ENCODE measurements at regions not wholly inside any gene's neighbourhood (a gene's known extent, or its start where the extent isn't known, plus 50 kb on each side); places are given as distances from the start of the nearest gene placed in this dataset.

GRCh38 chr10:64130152-64130551 lies 609.0 kb downstream of the REEP3 start:
- no peak for DNase-seq (ENCODE audit: low read depth)
- no peak for TF ChIP-seq CTCF (IDR thresholded peaks at IDR 0.05; ENCODE audit: insufficient read depth, low read length, poor library complexity, severe bottlenecking)
- Histone ChIP-seq H3K27me3 (ENCODE audit: control insufficient read depth, insufficient read depth, low read length) (no peaks in the 10 kb centered on the region), H3K4me3 (ENCODE audit: low read depth, low read length) (no peak overlapping the region), H3K36me3 (ENCODE audit: control insufficient read depth, insufficient read depth, low read length) (no peaks in the 10 kb centered on the region)

GRCh38 chr10:64134676-64135075 lies 613.5 kb downstream of the REEP3 start:
- Histone ChIP-seq H3K4me3 (ENCODE audit: low read depth, low read length) (no peak overlapping the region), H3K27me3 (ENCODE audit: control insufficient read depth, insufficient read depth, low read length) (no peaks in the 10 kb centered on the region), H3K36me3 (ENCODE audit: control insufficient read depth, insufficient read depth, low read length) (no peaks in the 10 kb centered on the region)
- TF ChIP-seq CTCF (IDR thresholded peaks at IDR 0.05; ENCODE audit: insufficient read depth, low read length, poor library complexity, severe bottlenecking) = no peak
- DNase-seq (ENCODE audit: low read depth) = no peak

DNA sequence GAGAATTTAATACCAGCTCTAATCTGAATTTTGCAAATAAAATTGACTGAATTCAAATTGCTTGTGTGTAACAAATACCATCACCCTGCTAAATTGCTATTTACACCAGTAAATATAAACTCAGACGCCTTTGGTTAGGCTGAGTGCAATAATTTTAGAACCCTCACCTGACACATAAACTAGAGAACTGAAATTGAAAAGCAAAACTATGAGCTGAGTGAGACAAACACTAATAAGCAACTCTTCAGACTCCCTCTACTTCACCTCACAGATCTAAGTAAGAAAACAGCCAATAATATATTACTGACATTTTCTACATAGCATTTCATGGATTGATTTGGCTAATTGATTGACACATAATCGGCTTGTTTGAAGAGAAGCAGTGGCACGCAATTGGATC lies 621.2 kb downstream of the REEP3 start:
- no peak for TF ChIP-seq CTCF (IDR thresholded peaks at IDR 0.05; ENCODE audit: insufficient read depth, low read length, poor library complexity, severe bottlenecking)
- no peak overlapping the region for H3K4me3 ChIP-seq (ENCODE audit: low read depth, low read length)
- no peak for DNase-seq (ENCODE audit: low read depth)
- no peaks in the 10 kb centered on the region for H3K27me3 ChIP-seq (ENCODE audit: control insufficient read depth, insufficient read depth, low read length)
- no peaks in the 10 kb centered on the region for H3K36me3 ChIP-seq (ENCODE audit: control insufficient read depth, insufficient read depth, low read length)

DNA sequence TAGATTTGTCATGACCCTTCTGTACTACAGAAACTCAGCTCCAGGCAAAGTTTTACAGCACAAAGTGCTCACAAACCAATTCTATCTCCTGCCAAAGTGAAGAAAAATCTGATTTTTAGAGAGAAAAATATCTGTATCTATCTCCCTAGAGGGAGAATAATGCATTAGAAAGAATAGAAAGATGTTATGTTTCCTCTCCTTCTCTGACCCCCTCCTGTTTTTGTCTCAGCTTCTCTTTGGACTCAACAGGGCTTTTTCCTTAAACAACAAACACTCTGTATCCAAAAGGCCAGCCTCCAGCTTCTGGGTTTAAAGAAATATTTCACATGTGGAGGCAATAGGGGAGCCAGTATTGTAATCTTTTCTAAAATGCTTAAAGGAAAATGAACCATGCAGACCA lies 627.4 kb downstream of the REEP3 start:
- Histone ChIP-seq H3K4me3 (ENCODE audit: low read depth, low read length) (no peak overlapping the region), H3K27me3 (ENCODE audit: control insufficient read depth, insufficient read depth, low read length) (no peaks in the 10 kb centered on the region), H3K36me3 (ENCODE audit: control insufficient read depth, insufficient read depth, low read length) (no peaks in the 10 kb centered on the region)
- no peak for DNase-seq (ENCODE audit: low read depth)
- no peak for TF ChIP-seq CTCF (IDR thresholded peaks at IDR 0.05; ENCODE audit: insufficient read depth, low read length, poor library complexity, severe bottlenecking)

GRCh38 chr10:64156166-64156565 lies 635.0 kb downstream of the REEP3 start:
- no peak for TF ChIP-seq CTCF (IDR thresholded peaks at IDR 0.05; ENCODE audit: insufficient read depth, low read length, poor library complexity, severe bottlenecking)
- DNase-seq (ENCODE audit: low read depth) = no peak
- Histone ChIP-seq H3K27me3 (ENCODE audit: control insufficient read depth, insufficient read depth, low read length) (no peaks in the 10 kb centered on the region), H3K4me3 (ENCODE audit: low read depth, low read length) (no peak overlapping the region), H3K36me3 (ENCODE audit: control insufficient read depth, insufficient read depth, low read length) (no peaks in the 10 kb centered on the region)

- no peak for TF ChIP-seq CTCF (IDR thresholded peaks at IDR 0.05; ENCODE audit: insufficient read depth, low read length, poor library complexity, severe bottlenecking)
- no peaks in the 10 kb centered on the region for H3K27me3 ChIP-seq (ENCODE audit: control insufficient read depth, insufficient read depth, low read length)
- H3K36me3 ChIP-seq (ENCODE audit: control insufficient read depth, insufficient read depth, low read length) = no peaks in the 10 kb centered on the region
- H3K4me3 ChIP-seq (ENCODE audit: low read depth, low read length) = no peak overlapping the region
- no peak for DNase-seq (ENCODE audit: low read depth)
These were observed 637.4 kb downstream of the REEP3 start for GRCh38 chr10:64158551-64158950.

Measured in kidney epithelial cell (primary cell).